ENCODE measurements at regions not wholly inside any gene's neighbourhood (a gene's known extent, or its start where the extent isn't known, plus 50 kb on each side); places are given as distances from the start of the nearest gene placed in this dataset.
"Not testable (repeated sequence)": the region's sequence is repeated elsewhere in the genome, so short reads cannot be mapped to it uniquely, and the experiment has no call there.

DNA sequence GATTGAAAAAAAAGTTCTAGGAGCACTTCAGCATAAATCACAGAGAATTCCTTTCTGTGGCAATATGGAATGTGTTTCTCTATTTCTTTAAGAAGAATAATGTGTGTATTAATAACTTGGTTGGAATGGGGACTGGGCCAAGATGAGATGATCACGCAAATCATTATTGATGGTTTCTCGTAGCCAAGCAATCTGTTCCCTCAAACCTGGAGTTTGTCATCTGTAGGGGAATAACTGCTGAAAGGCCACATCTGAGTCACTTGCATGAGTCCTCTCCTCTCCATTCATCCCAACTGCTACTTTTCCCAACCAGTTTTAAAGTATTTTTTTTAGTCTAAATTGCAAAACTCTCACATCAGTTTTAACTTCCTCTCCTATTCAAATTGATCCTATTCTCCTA is 480.4 kb downstream of the PLPP3 start:
- H3K4me3 ChIP-seq: no peak overlapping the region
- no peaks in the 10 kb centered on the region for H3K36me3 ChIP-seq (ENCODE audit: insufficient read depth, low read length)
- H3K9ac ChIP-seq (ENCODE audit: insufficient read length): no peak overlapping the region
- no peaks in the 10 kb centered on the region for H3K9me3 ChIP-seq (ENCODE audit: low read depth, low read length)
- DNase-seq (ENCODE audit: low read depth, low spot score): no peak
- TF ChIP-seq FOXP2 (optimal IDR thresholded peaks at IDR 0.05; ENCODE audit: control extremely low read depth, extremely low read length, insufficient read depth) (no peak), EZH2 (IDR thresholded peaks at IDR 0.05) (no peak), POLR2AphosphoS5 (IDR thresholded peaks at IDR 0.05; ENCODE audit: borderline replicate concordance, low read depth, low read length) (no peak)
- no peak overlapping the region for H3K27ac ChIP-seq

DNA sequence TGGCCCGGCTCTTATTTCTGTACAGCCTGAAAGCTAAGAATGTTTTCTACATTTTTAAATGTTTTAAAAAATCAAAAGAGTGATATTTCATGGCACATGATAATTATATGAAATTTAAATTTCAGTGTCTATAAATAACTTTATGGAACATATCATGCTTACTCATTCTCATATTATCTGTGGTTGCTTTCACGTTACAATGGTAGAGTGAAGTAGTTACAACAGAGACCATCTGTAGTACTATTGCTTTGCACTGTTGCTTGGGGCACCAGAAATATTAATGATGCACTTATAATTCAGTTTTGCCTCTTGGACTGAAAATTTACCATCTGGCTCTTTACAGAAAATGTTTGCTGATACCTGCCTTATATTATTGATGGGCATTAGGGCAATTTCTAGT is 481.6 kb downstream of the PLPP3 start:
- H3K9ac ChIP-seq (ENCODE audit: insufficient read length): no peak overlapping the region
- no peak overlapping the region for H3K4me3 ChIP-seq
- H3K36me3 ChIP-seq (ENCODE audit: insufficient read depth, low read length): no peaks in the 10 kb centered on the region
- H3K9me3 ChIP-seq (ENCODE audit: low read depth, low read length): no peaks in the 10 kb centered on the region
- no peak for DNase-seq (ENCODE audit: low read depth, low spot score)
- no peak overlapping the region for H3K27ac ChIP-seq
- TF ChIP-seq POLR2AphosphoS5 (IDR thresholded peaks at IDR 0.05; ENCODE audit: borderline replicate concordance, low read depth, low read length) (no peak), FOXP2 (optimal IDR thresholded peaks at IDR 0.05; ENCODE audit: control extremely low read depth, extremely low read length, insufficient read depth) (no peak), EZH2 (IDR thresholded peaks at IDR 0.05) (no peak)

DNA sequence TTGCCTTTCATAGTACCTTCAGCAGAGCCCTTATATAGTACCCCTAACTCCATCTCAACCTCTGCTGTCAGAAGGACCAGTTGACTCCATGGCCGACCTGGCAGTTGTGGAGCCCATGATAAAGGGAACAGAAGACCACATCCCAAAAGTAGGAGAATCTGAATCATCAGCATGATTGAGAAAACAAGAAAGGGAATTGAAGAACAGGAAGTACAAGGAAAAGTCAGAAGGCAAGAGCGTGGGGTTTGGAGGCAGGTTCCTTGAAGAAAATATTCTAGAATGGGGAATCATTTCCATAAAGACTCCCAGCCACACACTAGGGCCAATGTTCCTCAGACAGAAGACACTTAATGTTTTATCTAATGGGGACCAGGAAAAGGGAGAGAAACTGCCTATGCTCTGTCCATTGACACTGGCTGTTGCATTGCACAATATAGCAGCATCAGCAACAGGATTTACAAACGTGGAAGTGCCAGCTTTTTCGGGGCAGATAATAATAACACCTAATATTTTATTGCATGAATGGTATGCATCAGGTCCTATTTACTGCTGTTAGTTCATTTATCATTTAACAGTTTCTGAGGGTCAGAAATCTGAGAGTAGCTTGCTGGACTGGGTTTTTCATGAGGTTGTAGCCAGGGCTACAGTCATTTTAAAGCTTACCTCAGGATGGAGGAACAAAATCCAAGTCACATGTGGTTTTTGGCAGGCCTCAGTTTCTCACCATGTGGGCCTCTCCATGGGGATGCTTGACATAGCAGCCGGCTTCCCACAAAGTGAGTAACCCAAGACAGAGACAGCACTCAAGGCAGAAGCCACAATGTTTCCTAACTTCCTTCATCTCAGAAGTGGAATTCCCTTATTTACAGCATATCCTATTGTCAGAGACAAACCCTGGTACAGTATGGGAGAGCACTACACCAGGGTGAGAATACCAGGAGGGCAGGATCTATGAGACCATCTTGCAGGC is 483.4 kb downstream of the PLPP3 start:
- TF ChIP-seq FOXP2 (optimal IDR thresholded peaks at IDR 0.05; ENCODE audit: control extremely low read depth, extremely low read length, insufficient read depth) (no peak), EZH2 (IDR thresholded peaks at IDR 0.05) (no peak), POLR2AphosphoS5 (IDR thresholded peaks at IDR 0.05; ENCODE audit: borderline replicate concordance, low read depth, low read length) (no peak)
- no peak for DNase-seq (ENCODE audit: low read depth, low spot score)
- no peak overlapping the region for H3K27ac ChIP-seq
- no peaks in the 10 kb centered on the region for H3K9me3 ChIP-seq (ENCODE audit: low read depth, low read length)
- no peak overlapping the region for H3K4me3 ChIP-seq
- no peaks in the 10 kb centered on the region for H3K36me3 ChIP-seq (ENCODE audit: insufficient read depth, low read length)
- no peak overlapping the region for H3K9ac ChIP-seq (ENCODE audit: insufficient read length)

DNA sequence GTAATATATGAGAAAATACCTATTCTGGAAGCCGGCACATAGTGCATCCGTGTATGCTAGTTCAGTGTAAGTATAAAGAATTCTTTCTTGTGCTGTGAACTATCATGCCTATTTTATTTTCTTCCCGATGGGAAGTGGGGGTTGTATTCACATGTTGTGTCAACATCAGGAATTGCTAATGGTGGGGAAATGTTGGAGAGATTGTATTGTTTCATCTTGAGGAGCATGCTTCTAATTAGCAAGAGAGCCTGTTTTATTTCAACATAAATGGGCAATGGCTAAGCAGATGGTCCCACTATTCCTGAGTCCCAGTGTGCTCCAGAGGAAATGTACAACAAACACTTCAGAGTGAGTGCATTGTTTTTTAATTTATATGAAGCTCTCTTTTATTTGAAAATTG is 485.2 kb downstream of the PLPP3 start:
- no peak overlapping the region for H3K4me3 ChIP-seq
- no peak overlapping the region for H3K27ac ChIP-seq
- TF ChIP-seq EZH2 (IDR thresholded peaks at IDR 0.05): no peak
- no peak overlapping the region for H3K9ac ChIP-seq (ENCODE audit: insufficient read length)
- H3K9me3 ChIP-seq (ENCODE audit: low read depth, low read length): no peaks in the 10 kb centered on the region
- no peak for DNase-seq (ENCODE audit: low read depth, low spot score)
- no peaks in the 10 kb centered on the region for H3K36me3 ChIP-seq (ENCODE audit: insufficient read depth, low read length)

DNA sequence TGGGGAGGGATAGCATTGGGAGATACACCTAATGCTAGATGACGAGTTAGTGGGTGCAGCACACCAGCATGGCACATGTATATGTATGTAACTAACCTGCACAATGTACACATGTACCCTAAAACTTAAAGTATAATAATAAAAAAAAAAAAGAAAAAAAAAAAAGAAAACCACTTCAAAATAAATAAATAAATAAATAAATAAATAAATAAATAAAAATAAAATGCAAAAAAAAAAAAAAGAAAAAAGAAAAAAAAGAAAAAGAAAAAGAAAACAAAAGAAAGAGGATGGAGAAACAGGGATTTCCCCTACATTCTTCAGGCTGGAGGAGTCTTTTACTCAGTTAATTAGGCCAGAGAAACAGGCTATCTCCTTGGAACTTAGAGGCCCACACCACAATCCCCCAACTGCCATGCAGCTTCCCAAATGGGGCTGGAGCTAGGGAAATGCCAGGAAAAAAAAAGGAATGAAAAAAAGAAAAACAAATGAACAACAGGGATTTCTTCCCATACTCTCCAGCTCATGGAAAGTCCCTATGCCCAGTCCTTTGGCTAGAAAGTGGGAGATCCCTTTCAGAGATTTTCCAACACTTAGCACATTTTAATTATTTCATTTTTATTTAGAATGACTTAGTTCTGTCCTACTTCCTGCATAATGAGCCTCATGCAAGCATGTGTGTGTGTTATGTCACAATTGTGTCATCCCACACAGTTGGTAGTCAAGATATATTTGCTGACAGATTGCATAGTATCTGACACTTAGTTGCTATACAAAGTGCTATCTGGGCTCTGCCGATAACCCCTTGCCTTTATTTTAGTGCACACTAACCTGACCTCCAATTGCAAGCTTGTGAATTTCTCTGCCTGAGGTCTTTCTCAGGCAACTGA is 486.4 kb downstream of the PLPP3 start:
- no peak overlapping the region for H3K9ac ChIP-seq (ENCODE audit: insufficient read length)
- no peaks in the 10 kb centered on the region for H3K9me3 ChIP-seq (ENCODE audit: low read depth, low read length)
- no peak overlapping the region for H3K4me3 ChIP-seq
- H3K27ac ChIP-seq: no peak overlapping the region
- TF ChIP-seq EZH2 (IDR thresholded peaks at IDR 0.05) (no peak), FOXP2 (optimal IDR thresholded peaks at IDR 0.05; ENCODE audit: control extremely low read depth, extremely low read length, insufficient read depth) (no peak), POLR2AphosphoS5 (IDR thresholded peaks at IDR 0.05; ENCODE audit: borderline replicate concordance, low read depth, low read length) (no peak)
- H3K36me3 ChIP-seq (ENCODE audit: insufficient read depth, low read length): no peaks in the 10 kb centered on the region
- no peak for DNase-seq (ENCODE audit: low read depth, low spot score)

DNA sequence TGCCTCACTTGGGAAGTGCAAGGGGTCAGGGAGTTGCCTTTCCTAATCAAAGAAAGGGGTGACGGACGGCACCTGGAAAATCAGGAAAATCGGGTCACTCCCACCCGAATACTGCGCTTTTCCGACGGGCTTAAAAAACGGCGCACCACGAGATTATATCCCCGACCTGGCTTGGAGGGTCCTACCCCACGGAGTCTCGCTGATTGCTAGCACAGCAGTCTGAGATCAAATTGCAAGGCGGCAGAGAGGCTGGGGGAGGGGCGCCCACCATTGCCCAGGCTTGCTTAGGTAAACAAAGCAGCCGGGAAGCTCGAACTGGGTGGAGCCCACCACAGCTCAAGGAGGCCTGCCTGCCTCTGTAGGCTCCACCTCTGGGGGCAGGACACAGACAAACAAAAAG is 489.5 kb downstream of the PLPP3 start:
- H3K4me3 ChIP-seq; H3K27ac ChIP-seq; DNase-seq (ENCODE audit: low read depth, low spot score); H3K36me3 ChIP-seq (ENCODE audit: insufficient read depth, low read length); H3K9ac ChIP-seq (ENCODE audit: insufficient read length); H3K9me3 ChIP-seq (ENCODE audit: low read depth, low read length): not testable (repeated sequence)

DNA sequence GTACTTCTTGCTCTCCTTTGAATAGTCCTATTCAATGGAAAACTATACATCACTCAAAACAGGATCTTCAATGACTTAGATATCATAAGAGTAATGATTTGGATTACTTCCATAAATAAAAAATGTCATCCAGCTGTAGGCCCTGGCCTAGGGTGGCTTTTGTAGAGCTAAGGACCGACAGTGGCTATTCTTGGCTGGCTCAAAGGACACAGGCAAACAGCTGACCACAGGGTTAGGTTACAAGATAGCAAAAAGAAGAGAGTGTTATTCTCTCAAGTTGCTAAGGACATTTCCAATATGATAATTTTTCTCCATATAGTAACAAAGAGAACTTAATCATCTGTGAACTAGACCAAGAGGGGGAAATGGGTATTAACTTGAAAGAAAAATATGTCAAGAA is 495.1 kb downstream of the PLPP3 start:
- no peak for DNase-seq (ENCODE audit: low read depth, low spot score)
- H3K36me3 ChIP-seq (ENCODE audit: insufficient read depth, low read length): no peaks in the 10 kb centered on the region
- no peaks in the 10 kb centered on the region for H3K9me3 ChIP-seq (ENCODE audit: low read depth, low read length)
- no peak overlapping the region for H3K27ac ChIP-seq
- H3K4me3 ChIP-seq: no peak overlapping the region
- TF ChIP-seq FOXP2 (optimal IDR thresholded peaks at IDR 0.05; ENCODE audit: control extremely low read depth, extremely low read length, insufficient read depth) (no peak), POLR2AphosphoS5 (IDR thresholded peaks at IDR 0.05; ENCODE audit: borderline replicate concordance, low read depth, low read length) (no peak), EZH2 (IDR thresholded peaks at IDR 0.05) (no peak)
- H3K9ac ChIP-seq (ENCODE audit: insufficient read length): no peak overlapping the region

DNA sequence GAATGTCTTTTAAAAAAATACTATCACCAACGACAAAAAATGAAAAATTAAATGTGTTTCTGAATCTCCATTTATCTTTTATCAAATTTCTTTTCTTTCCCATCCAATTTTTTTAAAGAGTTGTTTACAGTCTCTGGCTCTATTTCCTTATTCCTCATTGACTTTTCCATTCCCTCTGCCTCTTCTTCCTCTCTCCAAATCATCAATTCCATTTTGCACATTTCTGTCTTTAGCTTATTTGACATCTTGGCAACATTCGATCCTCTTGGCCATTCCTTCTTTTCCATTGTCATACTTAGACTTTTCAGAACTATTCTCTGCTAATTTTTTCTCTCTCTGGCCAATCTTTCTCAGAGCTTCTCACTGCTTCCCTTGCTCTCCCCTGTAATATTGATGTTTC is 497.6 kb downstream of the PLPP3 start:
- no peak overlapping the region for H3K9ac ChIP-seq (ENCODE audit: insufficient read length)
- DNase-seq (ENCODE audit: low read depth, low spot score): no peak
- no peak for TF ChIP-seq FOXP2 (optimal IDR thresholded peaks at IDR 0.05; ENCODE audit: control extremely low read depth, extremely low read length, insufficient read depth)
- TF ChIP-seq EZH2 (IDR thresholded peaks at IDR 0.05): no peak
- no peak for TF ChIP-seq POLR2AphosphoS5 (IDR thresholded peaks at IDR 0.05; ENCODE audit: borderline replicate concordance, low read depth, low read length)
- H3K36me3 ChIP-seq (ENCODE audit: insufficient read depth, low read length): no peaks in the 10 kb centered on the region
- no peak overlapping the region for H3K4me3 ChIP-seq
- H3K9me3 ChIP-seq (ENCODE audit: low read depth, low read length): no peaks in the 10 kb centered on the region
- H3K27ac ChIP-seq: no peak overlapping the region
